ENCODE measurements at regions not wholly inside any gene's neighbourhood (a gene's known extent, or its start where the extent isn't known, plus 50 kb on each side); places are given as distances from the start of the nearest gene placed in this dataset.

- DNase-seq (ENCODE audit: extremely low spot score): no peak
- TF ChIP-seq, protein P1, sequence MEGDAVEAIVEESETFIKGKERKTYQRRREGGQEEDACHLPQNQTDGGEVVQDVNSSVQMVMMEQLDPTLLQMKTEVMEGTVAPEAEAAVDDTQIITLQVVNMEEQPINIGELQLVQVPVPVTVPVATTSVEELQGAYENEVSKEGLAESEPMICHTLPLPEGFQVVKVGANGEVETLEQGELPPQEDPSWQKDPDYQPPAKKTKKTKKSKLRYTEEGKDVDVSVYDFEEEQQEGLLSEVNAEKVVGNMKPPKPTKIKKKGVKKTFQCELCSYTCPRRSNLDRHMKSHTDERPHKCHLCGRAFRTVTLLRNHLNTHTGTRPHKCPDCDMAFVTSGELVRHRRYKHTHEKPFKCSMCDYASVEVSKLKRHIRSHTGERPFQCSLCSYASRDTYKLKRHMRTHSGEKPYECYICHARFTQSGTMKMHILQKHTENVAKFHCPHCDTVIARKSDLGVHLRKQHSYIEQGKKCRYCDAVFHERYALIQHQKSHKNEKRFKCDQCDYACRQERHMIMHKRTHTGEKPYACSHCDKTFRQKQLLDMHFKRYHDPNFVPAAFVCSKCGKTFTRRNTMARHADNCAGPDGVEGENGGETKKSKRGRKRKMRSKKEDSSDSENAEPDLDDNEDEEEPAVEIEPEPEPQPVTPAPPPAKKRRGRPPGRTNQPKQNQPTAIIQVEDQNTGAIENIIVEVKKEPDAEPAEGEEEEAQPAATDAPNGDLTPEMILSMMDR (IDR thresholded peaks at IDR 0.05; ENCODE audit: control extremely low read depth, extremely low read depth, low read depth, missing control alignments): no peak
- POLR2A ChIA-PET: no interaction called here
- CTCF ChIA-PET: interaction anchor here (1.3 to 2.9 kb wide), 2 partner anchors 12 to 115 kb away, joined by 3 to 37 read pairs; no protein-coding TSS in a partner anchor
Observed at GRCh38 chr2:64928813-64929212, 60.4 kb upstream of the SLC1A4 start.

DNA sequence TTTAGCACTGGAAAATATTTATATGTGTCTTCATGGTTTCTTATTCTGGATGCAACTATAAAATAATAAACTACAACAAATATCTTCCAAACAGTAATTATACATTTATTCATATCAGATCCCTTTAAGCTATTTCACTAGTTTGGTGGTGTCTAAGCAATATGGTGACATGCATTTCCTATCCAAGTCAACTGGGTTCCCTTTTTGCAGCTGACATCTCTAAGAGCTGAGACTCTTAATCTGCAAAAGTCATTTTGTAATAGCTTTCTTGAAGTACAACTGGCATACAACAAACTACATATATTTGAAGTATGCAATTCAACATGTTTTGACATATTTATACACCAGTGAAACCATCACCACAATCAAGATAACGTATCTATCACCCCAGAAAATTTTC lies 59.9 kb upstream of the SLC1A4 start:
- ChIA-PET CTCF (interaction anchor here (2.9 kb wide), 1 partner anchor 12 kb away, joined by 37 read pairs; no protein-coding TSS in a partner anchor), POLR2A (no interaction called here)
- TF ChIP-seq, protein P1 (IDR thresholded peaks at IDR 0.05; ENCODE audit: control extremely low read depth, extremely low read depth, low read depth, missing control alignments): no peak
- no peak for DNase-seq (ENCODE audit: extremely low spot score)

GRCh38 chr2:64930258-64930671 lies 58.9 kb upstream of the SLC1A4 start:
- ChIA-PET POLR2A (no interaction called here), CTCF (interaction anchor here (19.3 kb wide), 1 partner anchor 12 kb away, joined by 277 read pairs; no protein-coding TSS in a partner anchor)
- TF ChIP-seq, protein P1 (IDR thresholded peaks at IDR 0.05; ENCODE audit: control extremely low read depth, extremely low read depth, low read depth, missing control alignments): no peak
- no peak for DNase-seq (ENCODE audit: extremely low spot score)

GRCh38 chr2:64931246-64932115 lies 57.7 kb upstream of the SLC1A4 start:
- CTCF ChIA-PET: interaction anchor here (1.1 to 19.3 kb wide), 4 partner anchors 13 to 443 kb away, joined by 3 to 277 read pairs (median 4); no protein-coding TSS in a partner anchor
- DNase-seq (ENCODE audit: extremely low spot score): no peak
- POLR2A ChIA-PET: interaction anchor here (1.3 to 1.4 kb wide), 2 partner anchors 57 to 59 kb away, joined by 6 to 14 read pairs; no protein-coding TSS in a partner anchor
- TF ChIP-seq, protein P1 (IDR thresholded peaks at IDR 0.05; ENCODE audit: control extremely low read depth, extremely low read depth, low read depth, missing control alignments): no peak

DNA sequence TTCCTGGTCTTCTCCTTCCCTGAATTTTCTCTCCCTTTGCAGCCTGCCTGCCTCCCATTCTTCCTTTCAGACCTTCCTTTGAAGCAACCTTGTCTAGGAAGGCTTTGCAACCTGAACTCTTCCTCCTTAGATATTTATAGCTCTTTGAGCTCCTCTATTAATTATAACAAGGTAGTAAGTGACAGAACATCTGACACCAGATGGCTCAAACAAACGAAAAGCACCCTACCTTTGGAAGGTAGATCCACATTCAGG lies 57.2 kb upstream of the SLC1A4 start:
- POLR2A ChIA-PET: interaction anchor here (1.3 to 1.4 kb wide), 2 partner anchors 56 to 59 kb away, joined by 6 to 14 read pairs; no protein-coding TSS in a partner anchor
- TF ChIP-seq, protein P1 (IDR thresholded peaks at IDR 0.05; ENCODE audit: control extremely low read depth, extremely low read depth, low read depth, missing control alignments): no peak
- no peak for DNase-seq (ENCODE audit: extremely low spot score)
- CTCF ChIA-PET: interaction anchor here (1.1 to 19.3 kb wide), 6 partner anchors 11 to 444 kb away, joined by 3 to 277 read pairs (median 4); no protein-coding TSS in a partner anchor

DNA sequence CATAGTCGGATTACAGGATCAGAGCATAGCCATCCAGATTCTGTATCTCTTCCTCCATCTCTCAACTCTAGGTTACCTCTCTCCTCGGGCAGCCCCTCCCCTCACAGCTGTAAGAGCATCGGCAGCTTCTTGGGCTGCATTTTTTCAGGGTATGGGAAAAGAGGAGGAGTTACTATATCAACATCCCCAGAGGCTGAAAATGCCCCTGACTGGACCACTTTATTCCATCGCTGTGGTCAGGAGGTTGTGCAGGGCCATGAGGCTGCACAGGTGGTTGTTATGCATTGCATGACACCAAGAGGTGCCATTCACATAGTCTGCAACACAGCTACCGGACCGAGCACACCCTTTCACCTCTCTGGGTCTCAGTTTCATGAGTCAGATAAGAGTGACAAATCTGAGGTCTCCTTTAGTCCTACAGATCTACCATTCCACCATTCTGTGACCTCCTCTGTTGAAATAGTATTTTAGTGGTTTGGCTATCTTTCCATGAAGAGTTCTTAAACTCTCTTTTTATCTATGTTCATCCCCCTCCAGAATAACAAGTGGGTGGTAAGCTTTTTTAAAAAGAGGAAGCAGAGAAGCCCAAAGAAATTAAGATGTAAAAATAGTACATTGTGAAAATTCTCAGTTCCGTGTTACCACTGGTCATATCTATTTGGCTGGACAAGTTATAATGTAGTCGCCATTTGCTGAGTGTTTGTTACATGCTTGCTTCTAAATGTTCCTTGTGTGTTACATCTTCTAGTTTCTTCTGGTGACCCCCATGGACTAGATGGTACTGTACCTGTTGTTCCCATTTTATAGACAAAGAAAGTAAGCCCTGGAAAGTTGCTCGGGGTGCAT lies 56.6 kb upstream of the SLC1A4 start:
- POLR2A ChIA-PET: interaction anchor here (1.3 to 1.4 kb wide), 2 partner anchors 55 to 58 kb away, joined by 6 to 14 read pairs; no protein-coding TSS in a partner anchor
- peak; percentile 71 for DNase-seq (ENCODE audit: extremely low spot score)
- CTCF ChIA-PET: interaction anchor here (1.1 to 19.3 kb wide), 6 partner anchors 11 to 61 kb away, joined by 3 to 277 read pairs (median 4); no protein-coding TSS in a partner anchor
- TF ChIP-seq, protein P1 (IDR thresholded peaks at IDR 0.05; ENCODE audit: control extremely low read depth, extremely low read depth, low read depth, missing control alignments): no peak
